ENCODE measurements at regions not wholly inside any gene's neighbourhood (a gene's known extent, or its start where the extent isn't known, plus 50 kb on each side); places are given as distances from the start of the nearest gene placed in this dataset.
A peak's percentile ranks its signal among the peaks of the same experiment; 100 is the strongest.
"Not testable (repeated sequence)": the region's sequence is repeated elsewhere in the genome, so short reads cannot be mapped to it uniquely, and the experiment has no call there.

DNA sequence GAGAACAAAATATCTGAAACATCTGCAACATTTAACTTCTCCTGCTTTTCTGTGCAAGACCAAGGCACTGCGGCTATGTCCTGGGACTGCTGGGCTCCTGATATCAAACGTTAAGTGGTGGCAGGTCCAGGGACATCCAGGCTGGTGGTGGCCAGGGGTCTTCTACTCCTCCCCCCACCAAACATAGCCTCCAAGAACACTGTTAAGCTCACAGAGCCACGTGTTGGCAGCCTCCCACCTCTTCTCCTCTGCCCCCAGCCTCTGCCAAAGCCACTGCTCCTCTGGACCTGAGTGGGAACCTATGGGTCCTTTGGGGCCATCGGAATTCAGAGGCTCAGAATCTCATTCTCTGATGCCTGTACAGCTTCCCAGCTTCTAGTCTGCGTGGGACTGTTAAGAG is 325.7 kb downstream of the ARRDC4 start:
- Histone ChIP-seq H3K27ac (ENCODE audit: low read length) (no peak overlapping the region), H3K9me3 (ENCODE audit: control insufficient read depth, insufficient read depth, low read length) (no peaks in the 10 kb centered on the region; the same call in 1 of the 2 replicates), H3K4me1 (ENCODE audit: control insufficient read depth, insufficient read depth, low read length) (no peaks in the 10 kb centered on the region), H3K4me3 (ENCODE audit: low read length) (no peak overlapping the region), H3K36me3 (ENCODE audit: control insufficient read depth, insufficient read depth, low read length) (no peaks in the 10 kb centered on the region), H3K27me3 (ENCODE audit: control insufficient read depth, insufficient read depth, low read length) (no peaks in the 10 kb centered on the region)
- no CpG with 5 or more reads among the region's 5 CpGs for WGBS (ENCODE audit: insufficient coverage, insufficient read length)
- DNase-seq (ENCODE audit: low read depth, low spot score) = no peak

DNA sequence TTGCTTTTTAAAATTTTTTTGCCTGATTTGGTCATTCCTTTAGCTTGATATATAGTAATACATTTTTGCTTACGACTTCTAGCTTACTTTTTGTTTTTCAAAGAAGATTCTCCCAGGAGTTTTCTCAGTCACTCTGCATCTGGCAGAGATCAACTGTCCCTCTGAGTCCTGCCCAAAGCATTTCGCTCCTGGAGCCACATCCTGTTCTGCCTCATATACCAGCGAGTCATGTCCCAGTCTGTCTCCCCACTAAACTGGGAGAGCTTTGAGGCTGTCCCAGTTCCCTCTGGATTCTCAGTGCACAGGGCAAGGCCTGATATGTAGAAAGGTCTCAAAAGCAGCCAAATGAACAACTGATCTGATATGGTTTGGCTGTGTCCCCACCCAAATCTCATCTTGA is 326.3 kb downstream of the ARRDC4 start:
- DNase-seq (ENCODE audit: low read depth, low spot score) = no peak
- WGBS (ENCODE audit: insufficient coverage, insufficient read length) = no CpG with 5 or more reads among the region's 3 CpGs
- Histone ChIP-seq H3K4me3 (ENCODE audit: low read length) (no peak overlapping the region), H3K27ac (ENCODE audit: low read length) (no peak overlapping the region), H3K4me1 (ENCODE audit: control insufficient read depth, insufficient read depth, low read length) (no peaks in the 10 kb centered on the region), H3K9me3 (ENCODE audit: control insufficient read depth, insufficient read depth, low read length) (no peaks in the 10 kb centered on the region; the same call in 1 of the 2 replicates), H3K27me3 (ENCODE audit: control insufficient read depth, insufficient read depth, low read length) (no peaks in the 10 kb centered on the region), H3K36me3 (ENCODE audit: control insufficient read depth, insufficient read depth, low read length) (no peaks in the 10 kb centered on the region)

DNA sequence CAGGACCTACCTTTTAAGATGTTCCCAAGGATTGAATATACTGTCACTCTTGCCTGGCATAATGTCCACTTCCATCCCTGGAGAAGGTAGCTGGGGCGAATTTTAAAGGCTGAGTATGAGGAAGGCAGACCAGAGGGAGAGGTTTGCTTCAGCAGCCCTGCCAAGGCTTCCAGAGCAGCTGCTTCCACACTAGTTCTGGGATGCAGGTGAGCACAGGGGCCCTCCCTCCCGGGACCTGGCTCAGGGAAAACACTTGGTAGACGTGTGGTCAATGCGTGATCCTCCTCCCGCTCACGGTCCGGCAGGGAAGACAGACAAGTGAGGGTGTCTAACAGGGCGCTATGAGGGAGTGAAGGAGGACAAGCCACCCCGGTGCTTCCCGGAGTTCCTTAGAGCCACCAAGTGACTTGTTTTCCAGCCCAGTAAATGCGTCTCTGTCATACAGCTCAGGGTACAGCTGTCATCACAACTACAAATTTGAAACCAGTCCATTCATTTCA is 327.6 kb downstream of the ARRDC4 start:
- H3K4me1 ChIP-seq (ENCODE audit: control insufficient read depth, insufficient read depth, low read length) = no peaks in the 10 kb centered on the region
- no peaks in the 10 kb centered on the region for H3K27me3 ChIP-seq (ENCODE audit: control insufficient read depth, insufficient read depth, low read length)
- no peaks in the 10 kb centered on the region; the same call in 1 of the 2 replicates for H3K9me3 ChIP-seq (ENCODE audit: control insufficient read depth, insufficient read depth, low read length)
- H3K27ac ChIP-seq (ENCODE audit: low read length) = no peak overlapping the region
- DNase-seq (ENCODE audit: low read depth, low spot score) = no peak
- no CpG with 5 or more reads among the region's 11 CpGs for WGBS (ENCODE audit: insufficient coverage, insufficient read length)
- no peaks in the 10 kb centered on the region for H3K36me3 ChIP-seq (ENCODE audit: control insufficient read depth, insufficient read depth, low read length)
- H3K4me3 ChIP-seq (ENCODE audit: low read length) = no peak overlapping the region

DNA sequence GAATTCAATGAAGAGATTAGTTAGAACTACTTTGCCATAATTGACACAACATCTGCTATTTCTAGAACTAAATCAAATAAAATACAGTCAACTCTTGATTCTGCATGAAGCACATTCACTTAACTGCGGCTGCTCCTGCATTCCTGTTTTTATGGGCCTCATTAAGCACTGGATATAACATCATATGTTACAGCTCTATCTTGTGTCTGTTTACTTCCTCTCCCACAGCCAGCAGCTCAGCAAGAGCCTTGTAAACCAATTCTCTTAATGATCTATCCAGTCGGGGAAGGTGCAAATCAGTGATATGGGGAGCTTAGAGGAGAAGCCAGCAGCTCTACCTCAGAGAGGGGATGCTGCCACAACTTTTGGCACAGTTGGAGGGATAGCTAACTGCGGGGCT is 329.2 kb downstream of the ARRDC4 start:
- H3K27ac ChIP-seq (ENCODE audit: low read length) = no peak overlapping the region
- no peaks in the 10 kb centered on the region for H3K36me3 ChIP-seq (ENCODE audit: control insufficient read depth, insufficient read depth, low read length)
- H3K27me3 ChIP-seq (ENCODE audit: control insufficient read depth, insufficient read depth, low read length) = no peaks in the 10 kb centered on the region; the same call in 1 of the 2 replicates
- H3K4me3 ChIP-seq (ENCODE audit: low read length) = no peak overlapping the region
- DNase-seq (ENCODE audit: low read depth, low spot score) = no peak
- H3K4me1 ChIP-seq (ENCODE audit: control insufficient read depth, insufficient read depth, low read length) = no peaks in the 10 kb centered on the region
- no peaks in the 10 kb centered on the region; the same call in 1 of the 2 replicates for H3K9me3 ChIP-seq (ENCODE audit: control insufficient read depth, insufficient read depth, low read length)
- no CpG with 5 or more reads among the region's 3 CpGs for WGBS (ENCODE audit: insufficient coverage, insufficient read length)

DNA sequence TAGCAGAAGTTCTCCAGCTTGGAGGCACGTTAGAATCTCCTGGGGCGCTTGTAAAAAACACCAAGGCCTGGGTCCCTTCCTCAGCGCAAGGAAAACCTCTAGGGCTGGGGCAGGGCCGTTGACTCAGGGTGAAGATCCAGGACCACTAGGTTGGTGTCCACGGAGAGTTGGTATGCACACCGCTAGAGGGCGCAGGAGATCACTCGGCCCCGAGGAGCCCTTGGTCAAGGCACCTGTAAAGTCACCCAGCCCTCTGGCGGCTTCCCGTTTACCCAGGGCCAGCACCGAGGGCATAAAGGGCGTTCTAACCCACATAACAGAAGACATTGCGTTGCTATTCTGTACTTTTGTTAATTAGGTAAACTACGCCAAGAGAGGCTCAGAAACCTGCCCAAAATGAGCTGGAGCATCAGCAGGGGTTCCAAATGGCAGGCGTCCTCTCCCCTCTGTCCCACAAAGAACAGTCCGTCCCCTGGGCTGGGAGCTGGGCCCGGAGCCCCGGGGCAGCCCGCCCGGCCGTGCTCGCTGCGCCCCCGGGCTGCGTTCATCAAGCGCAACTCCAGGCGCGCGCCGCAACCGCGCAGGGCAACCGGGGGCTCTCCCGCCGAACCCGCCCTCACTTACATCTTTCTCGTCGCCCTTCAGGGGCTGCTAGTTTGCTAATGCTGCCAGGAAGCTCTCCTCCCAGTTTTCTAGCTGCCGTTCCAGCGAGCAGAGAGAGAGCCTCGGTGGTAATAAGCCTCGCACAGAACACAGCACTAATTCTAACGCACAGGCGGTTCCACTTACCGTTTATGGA is 332.1 kb downstream of the ARRDC4 start:
- Histone ChIP-seq H3K9me3 (ENCODE audit: control insufficient read depth, insufficient read depth, low read length) (no peaks in the 10 kb centered on the region; the same call in 1 of the 2 replicates), H3K27ac (ENCODE audit: low read length) (no peak overlapping the region), H3K4me3 (ENCODE audit: low read length) (peak overlapping the region; percentile 35; the same call in 1 of the 2 replicates), H3K27me3 (ENCODE audit: control insufficient read depth, insufficient read depth, low read length) (no peaks in the 10 kb centered on the region; the same call in 1 of the 2 replicates), H3K4me1 (ENCODE audit: control insufficient read depth, insufficient read depth, low read length) (no peaks in the 10 kb centered on the region), H3K36me3 (ENCODE audit: control insufficient read depth, insufficient read depth, low read length) (no peaks in the 10 kb centered on the region)
- peak; percentile 70 for DNase-seq (ENCODE audit: low read depth, low spot score)
- no CpG with 5 or more reads among the region's 46 CpGs for WGBS (ENCODE audit: insufficient coverage, insufficient read length)

DNA sequence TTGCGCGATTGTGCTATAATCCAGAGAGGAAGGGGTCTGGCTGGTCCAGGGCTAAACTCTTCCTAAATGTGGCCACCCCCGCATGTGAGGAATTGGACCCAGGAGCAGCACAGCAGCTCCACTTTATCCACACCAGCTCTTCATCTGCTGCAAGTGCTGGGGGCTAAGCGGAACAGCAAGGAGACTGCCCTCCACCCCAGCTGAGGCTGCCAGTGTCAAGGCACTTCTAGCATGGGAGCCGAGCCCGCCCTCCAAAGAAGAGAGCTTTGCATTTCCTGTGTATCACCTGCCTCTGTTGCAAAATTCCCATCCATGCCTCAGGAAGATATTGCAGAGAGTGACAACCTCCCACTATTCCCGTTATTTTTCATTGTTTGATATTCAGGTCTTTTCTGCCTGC is 333.6 kb downstream of the ARRDC4 start:
- WGBS (ENCODE audit: insufficient coverage, insufficient read length) = no CpG with 5 or more reads among the region's 7 CpGs

DNA sequence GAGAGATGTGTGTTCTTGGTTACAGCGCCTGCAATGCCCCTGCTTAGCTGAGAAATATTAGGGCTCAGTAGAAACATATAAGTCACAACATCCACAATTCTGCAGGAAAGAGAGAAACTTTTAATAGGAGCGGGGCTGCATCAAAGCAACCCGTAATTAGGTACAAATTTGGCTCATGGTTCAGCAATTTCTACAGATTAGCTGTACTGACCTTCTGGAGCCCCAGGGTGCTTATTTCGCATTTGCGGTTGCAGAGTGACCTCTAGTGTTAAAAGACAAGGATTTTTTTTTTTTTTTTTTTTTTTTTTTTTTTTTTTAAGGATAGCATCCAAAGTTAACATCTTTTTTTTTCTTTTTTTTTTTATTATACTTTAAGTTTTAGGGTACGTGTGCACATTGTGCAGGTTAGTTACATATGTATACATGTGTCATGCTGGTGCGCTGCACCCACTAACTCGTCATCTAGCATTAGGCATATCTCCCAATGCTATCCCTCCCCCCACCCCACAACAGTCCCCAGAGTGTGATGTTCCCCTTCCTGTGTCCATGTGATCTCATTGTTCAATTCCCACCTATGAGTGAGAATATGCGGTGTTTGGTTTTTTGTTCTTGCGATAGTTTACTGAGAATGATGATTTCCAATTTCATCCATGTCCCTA is 334.7 kb downstream of the ARRDC4 start:
- DNase-seq (ENCODE audit: low read depth, low spot score); H3K27ac ChIP-seq (ENCODE audit: low read length); H3K27me3 ChIP-seq (ENCODE audit: control insufficient read depth, insufficient read depth, low read length); H3K9me3 ChIP-seq (ENCODE audit: control insufficient read depth, insufficient read depth, low read length); H3K4me3 ChIP-seq (ENCODE audit: low read length); H3K36me3 ChIP-seq (ENCODE audit: control insufficient read depth, insufficient read depth, low read length); H3K4me1 ChIP-seq (ENCODE audit: control insufficient read depth, insufficient read depth, low read length): not testable (repeated sequence)
- no CpG with 5 or more reads among the region's 10 CpGs for WGBS (ENCODE audit: insufficient coverage, insufficient read length)

More for the DNA sequence above, 333.6 kb downstream of the ARRDC4 start:
- DNase-seq (ENCODE audit: low read depth, low spot score) = no peak
- Histone ChIP-seq H3K27ac (ENCODE audit: low read length) (no peak overlapping the region), H3K4me1 (ENCODE audit: control insufficient read depth, insufficient read depth, low read length) (no peaks in the 10 kb centered on the region), H3K36me3 (ENCODE audit: control insufficient read depth, insufficient read depth, low read length) (no peaks in the 10 kb centered on the region), H3K4me3 (ENCODE audit: low read length) (no peak overlapping the region), H3K9me3 (ENCODE audit: control insufficient read depth, insufficient read depth, low read length) (no peaks in the 10 kb centered on the region; the same call in 1 of the 2 replicates), H3K27me3 (ENCODE audit: control insufficient read depth, insufficient read depth, low read length) (no peaks in the 10 kb centered on the region; the same call in 1 of the 2 replicates)

DNA sequence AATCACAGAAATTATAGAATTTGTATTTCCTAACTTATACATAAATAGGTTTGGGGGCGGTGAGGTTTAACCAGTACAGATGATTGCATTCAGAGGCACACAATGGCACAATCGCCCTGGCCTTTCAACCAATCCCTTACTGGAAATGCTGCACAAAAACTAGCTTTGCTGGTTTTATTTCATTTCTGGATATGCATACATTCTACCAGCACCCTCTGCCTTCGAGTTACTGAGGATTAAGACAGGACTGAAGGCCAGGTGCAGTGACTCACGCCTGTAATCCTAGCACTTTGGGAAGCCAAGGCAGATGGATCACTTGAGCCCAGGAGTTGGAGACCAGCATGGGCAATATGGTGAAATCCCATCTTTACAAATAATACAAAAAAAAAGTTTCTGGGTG is 336.1 kb downstream of the ARRDC4 start:
- no peaks in the 10 kb centered on the region for H3K4me1 ChIP-seq (ENCODE audit: control insufficient read depth, insufficient read depth, low read length)
- no peak overlapping the region for H3K27ac ChIP-seq (ENCODE audit: low read length)
- no peaks in the 10 kb centered on the region for H3K36me3 ChIP-seq (ENCODE audit: control insufficient read depth, insufficient read depth, low read length)
- no peaks in the 10 kb centered on the region; the same call in 1 of the 2 replicates for H3K27me3 ChIP-seq (ENCODE audit: control insufficient read depth, insufficient read depth, low read length)
- H3K9me3 ChIP-seq (ENCODE audit: control insufficient read depth, insufficient read depth, low read length) = no peaks in the 10 kb centered on the region
- no peak for DNase-seq (ENCODE audit: low read depth, low spot score)
- no peak overlapping the region for H3K4me3 ChIP-seq (ENCODE audit: low read length)
- no CpG with 5 or more reads among the region's 4 CpGs for WGBS (ENCODE audit: insufficient coverage, insufficient read length)

DNA sequence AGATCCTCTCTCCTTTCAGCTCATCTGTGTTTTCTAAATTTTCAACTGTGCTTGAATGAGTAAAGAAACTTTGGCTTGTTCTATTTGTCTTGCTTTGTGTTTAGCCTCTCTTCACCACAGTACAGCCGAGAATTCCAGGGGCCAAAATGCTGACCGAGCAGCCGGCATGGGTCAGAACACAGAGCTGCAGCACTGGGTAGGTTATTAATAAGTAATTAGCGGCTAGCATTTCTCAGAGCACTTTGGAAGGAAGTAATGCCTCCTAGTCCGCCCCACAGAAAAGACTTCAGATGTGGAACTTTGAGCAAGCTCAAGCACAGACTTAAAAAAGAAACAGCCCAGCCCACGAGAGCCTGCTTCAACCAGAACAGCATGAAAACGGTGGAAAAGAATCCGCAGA is 343.9 kb downstream of the ARRDC4 start:
- Histone ChIP-seq H3K9me3 (ENCODE audit: control insufficient read depth, insufficient read depth, low read length) (no peaks in the 10 kb centered on the region), H3K36me3 (ENCODE audit: control insufficient read depth, insufficient read depth, low read length) (no peaks in the 10 kb centered on the region), H3K27me3 (ENCODE audit: control insufficient read depth, insufficient read depth, low read length) (no peaks in the 10 kb centered on the region), H3K4me1 (ENCODE audit: control insufficient read depth, insufficient read depth, low read length) (no peaks in the 10 kb centered on the region), H3K27ac (ENCODE audit: low read length) (no peak overlapping the region), H3K4me3 (ENCODE audit: low read length) (no peak overlapping the region)
- DNase-seq (ENCODE audit: low read depth, low spot score) = no peak
- no CpG with 5 or more reads among the region's 8 CpGs for WGBS (ENCODE audit: insufficient coverage, insufficient read length)

DNA sequence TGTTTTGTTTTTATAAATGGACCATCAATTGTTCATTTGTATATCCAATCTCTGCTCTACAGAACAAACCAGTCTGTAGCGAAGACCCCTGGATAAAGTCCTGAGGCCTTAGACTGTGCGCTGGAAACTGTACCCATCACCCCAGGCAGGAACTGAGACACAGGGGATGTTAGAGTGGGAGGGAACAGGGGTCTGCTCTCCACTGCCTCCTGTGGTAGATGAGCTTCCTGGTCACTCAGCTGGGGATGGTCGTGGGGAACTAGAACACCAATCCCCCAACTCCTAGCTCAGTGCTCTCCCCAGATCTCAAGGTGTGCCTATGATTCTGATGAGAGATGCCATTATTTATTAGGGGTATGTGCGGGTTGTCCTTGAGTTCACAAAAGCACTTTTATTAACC is 340.2 kb upstream of the IGF1R start:
- H3K4me1 ChIP-seq (ENCODE audit: control insufficient read depth, insufficient read depth, low read length) = peaks cover under 1% of the 10 kb centered on the region; the same call in 1 of the 2 replicates
- H3K27ac ChIP-seq (ENCODE audit: low read length) = no peak overlapping the region
- H3K4me3 ChIP-seq (ENCODE audit: low read length) = no peak overlapping the region
- no peaks in the 10 kb centered on the region for H3K36me3 ChIP-seq (ENCODE audit: control insufficient read depth, insufficient read depth, low read length)
- no peaks in the 10 kb centered on the region for H3K27me3 ChIP-seq (ENCODE audit: control insufficient read depth, insufficient read depth, low read length)
- no peaks in the 10 kb centered on the region for H3K9me3 ChIP-seq (ENCODE audit: control insufficient read depth, insufficient read depth, low read length)
- no peak for DNase-seq (ENCODE audit: low read depth, low spot score)
- WGBS (ENCODE audit: insufficient coverage, insufficient read length) = no CpG with 5 or more reads among the region's 4 CpGs
